Inflammatory macrophage (primary cell): ENCODE measurements at regions not wholly inside any gene's neighbourhood (a gene's known extent, or its start where the extent isn't known, plus 50 kb on each side); places are given as distances from the start of the nearest gene placed in this dataset.

Experiments used
- DNase-seq, 2 donors: peaks; one replicate each; pipeline ENCODE4 v3.0.0-alpha.2; 2020 to 2022

DNA sequence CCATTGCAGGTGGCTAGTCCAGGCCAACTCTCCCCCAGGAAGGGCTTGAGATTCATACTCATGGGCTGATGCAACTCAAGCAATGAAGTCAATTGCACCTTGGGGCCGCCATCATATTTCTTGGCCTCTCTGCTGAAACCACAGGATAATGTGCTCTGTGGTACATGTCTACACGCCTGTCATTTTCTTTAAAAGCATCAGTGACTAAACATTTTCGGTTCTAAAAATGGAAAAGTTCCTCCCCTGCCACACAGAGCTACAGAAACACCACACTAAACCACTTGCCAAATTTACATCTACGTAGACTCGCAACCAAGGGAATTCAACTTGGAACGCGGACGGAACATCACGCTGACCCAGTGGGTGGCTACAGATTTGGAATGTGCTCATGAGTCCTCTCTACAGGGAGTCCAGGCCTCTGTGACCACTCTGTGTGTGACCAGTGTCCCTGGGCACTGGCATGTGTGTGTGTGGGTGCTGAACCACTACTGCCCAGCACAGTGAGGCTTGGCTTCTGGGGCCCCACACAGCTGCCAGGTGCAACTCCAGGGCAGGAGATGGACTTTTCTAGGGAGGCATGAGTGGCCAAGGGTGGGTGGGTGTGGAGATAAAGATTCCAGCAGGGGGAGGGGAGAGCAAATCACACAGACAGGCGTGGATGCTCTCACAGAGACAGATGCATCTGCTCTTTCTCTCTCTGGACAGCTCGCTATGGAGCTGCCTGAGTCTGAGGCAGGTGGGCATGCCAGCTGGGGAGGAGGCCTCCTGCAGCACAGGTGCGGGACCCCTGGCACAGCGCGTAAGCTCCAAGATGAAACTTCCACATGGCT, 261.9 kb downstream of the CTTN start:
- DNase-seq = no peak

DNA sequence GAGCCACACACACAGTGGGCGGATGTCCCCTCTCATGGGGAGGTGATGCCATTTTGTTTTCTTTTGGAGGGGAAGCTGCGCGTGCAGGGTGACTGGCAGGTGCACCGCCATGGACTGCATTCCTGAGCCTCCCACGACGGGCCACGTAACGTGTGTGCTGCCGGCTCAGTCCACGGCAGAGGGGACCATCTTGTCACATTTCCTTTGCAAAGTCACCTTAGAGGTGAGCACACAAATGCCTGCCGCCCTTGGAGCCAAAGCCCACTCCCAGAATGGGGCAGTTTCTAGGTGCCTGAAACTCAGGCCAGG, 262.5 kb downstream of the CTTN start:
- DNase-seq = no peak

DNA sequence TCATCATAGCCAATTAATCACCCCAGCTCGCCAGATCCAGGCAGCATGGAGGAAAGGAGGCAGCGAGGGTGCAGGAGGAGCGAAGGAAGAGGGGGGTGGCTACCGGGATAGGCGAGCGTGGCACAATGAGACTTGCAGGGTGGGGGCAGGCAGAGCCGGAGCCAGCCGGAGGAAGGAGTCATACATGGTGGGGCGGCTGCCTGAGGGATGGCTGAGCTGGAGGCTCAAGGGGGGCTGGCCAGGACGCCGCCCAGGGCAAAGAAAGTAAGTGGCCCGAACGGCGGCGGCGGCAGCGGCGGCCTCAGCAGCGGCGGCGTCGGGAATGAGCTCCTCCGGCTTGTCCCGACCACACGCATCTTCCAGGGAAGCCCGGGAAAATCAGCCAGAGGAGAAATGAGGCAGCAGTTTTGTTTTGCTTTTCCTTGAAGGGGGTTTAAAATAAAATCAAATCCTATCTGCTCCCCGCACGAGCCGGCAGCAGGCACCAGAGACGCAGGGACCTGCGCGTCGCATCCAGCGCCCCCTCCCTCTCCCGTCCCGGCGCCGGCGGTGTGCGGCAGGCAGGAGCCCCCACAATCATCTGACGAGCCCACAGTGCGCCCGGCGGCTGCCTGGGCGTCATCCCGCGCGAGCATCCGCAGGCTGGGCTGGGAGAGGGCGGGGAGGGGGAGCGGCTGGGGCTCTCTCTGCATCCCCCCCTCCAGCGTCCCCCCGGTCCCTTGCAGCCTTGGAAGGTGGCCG, 263.6 kb downstream of the CTTN start:
- no peak for DNase-seq

DNA sequence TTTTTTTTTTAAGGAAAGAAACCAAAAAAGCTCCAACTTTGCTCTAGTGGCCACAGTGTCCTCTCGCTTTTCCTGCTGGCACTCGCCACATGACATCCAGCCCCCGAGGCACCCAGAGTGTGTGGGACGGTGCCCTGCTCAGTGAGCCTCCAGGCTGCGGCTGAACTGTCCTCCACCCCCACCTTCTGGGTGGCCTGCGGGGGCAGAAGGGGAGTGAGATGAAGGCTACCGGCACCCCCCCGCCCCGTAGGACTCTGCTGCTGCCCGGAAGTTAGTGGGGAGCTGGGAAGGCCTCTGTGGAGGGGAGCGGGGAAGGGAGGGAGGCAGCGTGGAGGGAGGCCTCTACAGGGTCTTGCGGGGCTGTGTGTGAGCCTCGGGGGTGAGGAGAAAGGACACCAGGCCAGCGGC, 264.4 kb downstream of the CTTN start:
- no peak for DNase-seq

DNA sequence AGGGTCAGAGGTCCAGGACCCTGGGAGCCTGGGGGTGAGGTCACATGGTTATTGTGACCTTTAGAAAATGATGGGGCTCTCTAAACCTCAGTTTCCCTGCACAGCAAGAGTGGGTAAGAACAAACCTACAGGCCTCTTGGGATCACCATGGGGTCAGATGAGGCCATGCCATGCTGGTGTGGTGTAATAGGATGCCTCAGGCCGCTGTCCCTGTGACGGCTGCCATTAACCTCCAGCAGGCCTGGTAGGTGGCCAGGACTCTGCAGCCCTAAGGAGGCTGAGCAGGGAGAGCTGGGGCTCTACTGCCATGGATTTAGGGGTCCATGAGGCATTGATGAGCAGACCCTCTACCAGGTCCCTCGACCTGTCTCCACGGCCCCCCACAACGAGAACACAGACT, 265.5 kb downstream of the CTTN start:
- no peak for DNase-seq

DNA sequence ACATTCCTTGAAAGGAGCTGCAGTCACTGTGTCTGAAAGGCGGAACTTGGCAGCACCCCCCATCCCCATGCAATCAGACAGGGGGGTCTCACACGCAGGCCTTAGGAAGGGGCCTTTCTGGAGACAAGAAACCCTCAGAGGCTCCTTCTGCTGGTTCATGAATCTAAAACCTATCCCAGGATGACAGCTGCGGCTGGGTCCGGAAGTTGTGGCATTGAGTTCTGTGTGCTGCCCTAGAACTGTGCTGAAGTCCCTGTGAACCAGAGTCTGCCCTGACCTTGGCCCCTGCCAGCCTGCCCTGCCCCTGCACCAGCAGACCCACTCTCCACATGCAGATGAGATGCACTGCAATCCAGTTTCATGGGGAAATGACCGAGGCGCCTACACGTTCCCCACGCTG, 268.0 kb downstream of the CTTN start:
- DNase-seq = no peak

DNA sequence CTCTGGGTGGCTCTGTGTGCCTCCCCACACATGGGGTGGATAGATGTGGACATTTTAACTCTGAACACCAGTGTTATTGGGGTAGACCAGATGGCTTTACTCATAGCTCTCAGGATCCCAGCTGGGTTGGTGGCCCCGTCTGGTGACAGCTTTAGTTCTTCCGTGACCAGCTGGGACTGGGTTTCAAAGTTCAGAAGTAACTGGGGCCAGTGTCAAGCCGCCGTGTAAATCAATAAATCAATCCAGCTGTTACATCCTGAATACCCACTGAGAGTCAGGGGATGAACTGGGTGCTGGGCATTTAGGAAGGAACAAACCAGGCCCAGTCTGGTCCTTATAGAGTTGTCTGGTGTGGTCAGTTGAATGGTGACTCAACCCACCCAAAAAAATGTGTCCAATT, 269.4 kb downstream of the CTTN start:
- no peak for DNase-seq

DNA sequence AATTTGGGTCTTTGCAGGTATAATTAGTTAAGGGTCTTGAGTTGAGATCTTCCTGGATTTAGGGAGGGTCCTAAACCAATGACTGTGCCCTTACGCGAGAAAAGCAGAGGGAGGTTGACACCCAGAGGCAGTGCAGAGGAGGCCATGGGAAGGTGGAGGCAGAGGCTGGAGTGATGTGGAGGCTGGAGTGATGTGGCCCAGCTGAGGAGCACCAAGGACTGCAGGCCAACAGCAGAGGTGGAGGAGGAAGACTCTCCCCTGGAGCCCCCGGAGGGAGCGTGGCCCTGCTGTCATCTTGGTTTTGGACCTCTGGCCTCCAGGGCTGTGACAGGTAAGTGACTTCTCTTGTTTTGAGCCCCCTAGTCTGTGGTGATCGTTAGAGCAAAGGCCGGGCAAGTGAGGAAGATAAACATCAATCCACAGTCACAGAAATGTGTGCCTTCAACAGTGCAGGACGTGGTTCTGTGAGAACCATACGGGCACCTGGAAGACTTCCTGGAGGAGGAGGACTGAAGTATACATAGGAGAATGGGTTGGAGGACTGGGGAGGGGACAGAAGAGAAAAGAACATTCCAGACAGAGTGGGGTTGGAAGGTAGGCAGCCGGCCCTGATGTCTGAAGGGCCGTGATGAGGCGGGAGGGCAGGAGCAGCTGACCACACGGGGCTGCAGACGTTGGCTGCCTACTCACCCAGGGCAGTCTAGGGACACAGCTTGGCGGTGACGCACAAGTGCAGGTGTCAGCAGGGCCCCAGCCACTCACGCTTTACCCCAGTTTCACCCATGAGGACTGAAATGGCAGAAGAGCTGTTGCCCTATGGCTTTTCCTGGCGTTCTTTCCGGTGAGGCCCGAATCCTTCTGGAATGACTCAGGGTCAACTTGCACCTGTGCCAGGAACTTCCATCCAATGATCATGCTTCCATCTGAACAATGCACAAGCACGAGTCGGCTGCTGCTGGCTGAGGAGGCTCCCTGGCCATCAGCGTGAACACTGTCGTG, 270.2 kb downstream of the CTTN start:
- DNase-seq = no peak

DNA sequence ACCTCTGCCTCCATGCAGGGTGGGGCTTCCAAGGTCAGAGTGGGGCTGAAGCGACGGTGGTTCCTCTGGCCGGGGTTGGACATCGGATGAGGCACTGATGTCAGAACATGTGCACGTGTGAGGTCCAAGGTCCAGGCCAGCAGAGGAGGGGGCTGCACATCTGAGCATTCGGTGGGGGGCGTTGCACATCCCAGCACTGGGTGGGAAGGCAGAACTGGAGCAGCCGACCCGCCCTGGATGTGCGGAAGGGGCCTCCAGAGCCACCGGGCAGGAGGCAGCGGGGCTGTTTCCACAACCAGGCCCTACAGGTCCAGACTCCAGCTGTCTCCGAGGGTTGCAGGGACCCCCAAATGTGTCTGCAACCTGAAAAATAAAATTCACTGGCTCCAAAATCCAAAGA, 271.0 kb downstream of the CTTN start:
- no peak for DNase-seq

DNA sequence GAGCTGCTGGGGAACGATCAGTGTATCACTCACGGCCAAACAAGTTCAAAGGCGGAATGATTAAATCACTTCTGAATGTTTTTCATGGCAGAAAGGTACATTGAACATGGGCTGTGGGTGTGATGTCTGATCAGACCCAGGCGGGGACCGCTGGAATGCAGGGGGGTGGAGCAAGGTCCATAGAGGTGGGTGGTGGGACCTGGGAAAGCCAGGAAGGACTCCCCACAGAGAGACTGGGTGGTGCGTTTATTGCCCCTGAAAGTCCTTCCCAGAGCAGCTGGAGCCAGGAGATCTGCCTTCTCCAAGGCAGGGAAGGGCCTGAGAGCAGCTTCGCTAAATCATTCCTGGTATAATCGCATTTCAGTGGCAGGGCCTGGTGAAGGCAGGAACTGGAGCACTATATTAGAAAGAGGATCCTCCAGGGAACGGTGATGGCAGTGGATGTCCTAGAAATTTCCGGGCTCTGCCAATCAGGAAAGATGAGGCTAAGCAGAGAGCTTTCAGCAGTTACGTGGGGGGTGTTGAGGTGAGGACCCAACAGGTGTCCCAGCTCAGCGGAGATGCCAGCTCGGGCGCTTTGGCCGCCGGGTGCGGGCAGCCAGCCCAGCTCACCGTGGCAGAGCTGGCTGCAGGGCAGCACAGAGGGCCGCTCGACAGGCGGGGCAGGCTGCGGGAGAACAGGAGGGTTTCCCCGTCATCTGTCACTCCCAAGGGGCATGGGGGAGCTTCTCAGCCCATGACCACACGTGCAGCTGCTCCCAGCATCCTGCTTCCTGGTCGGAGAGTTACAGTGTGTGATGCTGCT, 271.7 kb downstream of the CTTN start:
- DNase-seq = no peak

DNA sequence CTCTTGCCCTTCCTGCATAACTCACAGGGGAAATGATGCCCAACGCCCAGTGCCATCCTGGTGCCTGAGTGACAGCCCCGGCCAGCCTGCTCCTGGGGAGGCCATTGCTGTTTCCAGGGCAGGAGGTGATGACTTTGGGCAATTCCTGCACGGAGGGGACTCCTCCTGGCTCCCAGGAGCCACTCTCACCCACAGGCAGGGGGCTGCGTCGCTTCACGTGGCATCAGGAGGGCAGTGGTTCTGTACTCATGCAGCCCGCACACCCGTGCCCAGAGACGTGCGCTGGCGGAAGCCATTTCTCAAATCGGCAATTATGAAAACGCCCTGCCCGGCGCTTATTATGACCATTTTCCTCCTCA, 272.3 kb downstream of the CTTN start:
- DNase-seq = no peak

DNA sequence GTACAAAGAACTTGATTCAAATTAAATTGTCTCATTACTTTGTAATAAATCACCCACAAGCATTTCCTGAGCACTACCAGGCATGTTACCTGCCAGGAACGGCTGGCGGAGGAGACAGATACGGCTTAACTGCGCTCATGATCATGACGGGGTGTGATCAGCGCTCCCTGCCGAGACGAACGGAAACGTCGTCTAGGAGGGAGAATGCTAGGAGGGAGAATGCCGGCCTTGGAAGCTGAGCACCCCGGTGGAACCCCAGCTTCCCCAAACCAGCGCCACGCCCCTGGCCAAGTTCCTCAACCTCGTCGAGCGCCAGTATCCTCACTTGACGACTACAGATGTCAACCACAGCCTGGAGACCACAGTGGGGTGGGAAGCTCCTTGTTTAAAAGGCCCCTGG, 272.8 kb downstream of the CTTN start:
- peak; percentile 3 to 40 for DNase-seq

DNA sequence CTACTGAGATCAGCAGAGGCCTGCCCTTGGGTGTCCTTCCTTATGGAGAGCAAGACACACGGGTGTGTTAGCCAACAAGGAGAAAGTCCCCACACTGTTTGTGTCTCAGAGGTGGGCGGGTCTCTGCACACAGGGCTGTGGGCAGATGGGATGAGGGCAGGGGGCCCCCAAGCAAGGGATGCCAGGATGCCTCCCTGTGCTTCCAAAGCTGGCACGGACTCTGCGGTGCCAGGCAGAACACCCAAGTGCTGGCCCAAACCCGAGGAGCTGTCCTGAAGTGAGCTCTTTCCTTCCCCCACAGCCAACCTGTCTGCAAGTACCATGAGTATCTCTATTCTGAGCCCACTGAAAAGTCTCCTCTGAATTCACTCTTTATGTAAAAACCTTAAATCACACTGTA, 273.3 kb downstream of the CTTN start:
- no peak for DNase-seq

DNA sequence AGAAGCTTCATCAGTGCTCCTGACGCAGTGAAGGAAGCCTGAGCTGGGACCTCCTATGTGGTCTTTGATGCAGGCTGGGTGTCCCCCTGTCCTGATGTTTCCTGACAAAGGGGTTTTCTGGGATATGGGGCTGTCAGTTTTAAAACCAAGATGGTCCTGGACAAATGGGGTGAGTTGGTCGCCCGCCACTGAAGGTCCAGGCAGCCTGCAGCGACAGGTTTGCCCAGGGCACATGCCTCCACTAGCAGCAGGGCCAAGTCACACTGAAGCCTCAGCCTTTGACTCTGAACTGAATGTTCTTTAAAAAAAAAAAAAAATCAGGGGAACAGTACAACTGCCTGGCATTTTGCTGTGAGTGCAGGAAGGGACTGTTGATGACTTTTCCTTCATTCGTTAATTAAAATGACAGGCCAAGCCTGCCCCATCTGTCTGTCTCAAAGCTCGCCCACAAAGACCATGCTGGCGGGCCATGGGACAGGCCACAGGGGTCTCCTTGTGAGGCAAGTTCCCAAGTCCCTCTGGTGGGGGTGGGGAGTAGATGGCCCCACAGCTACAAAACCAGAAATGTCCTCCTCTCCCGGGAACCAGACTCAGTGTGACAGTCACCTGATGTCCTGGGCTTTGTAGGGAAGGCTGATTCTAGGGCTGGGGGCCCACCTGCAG, 274.8 kb downstream of the CTTN start:
- DNase-seq = no peak

DNA sequence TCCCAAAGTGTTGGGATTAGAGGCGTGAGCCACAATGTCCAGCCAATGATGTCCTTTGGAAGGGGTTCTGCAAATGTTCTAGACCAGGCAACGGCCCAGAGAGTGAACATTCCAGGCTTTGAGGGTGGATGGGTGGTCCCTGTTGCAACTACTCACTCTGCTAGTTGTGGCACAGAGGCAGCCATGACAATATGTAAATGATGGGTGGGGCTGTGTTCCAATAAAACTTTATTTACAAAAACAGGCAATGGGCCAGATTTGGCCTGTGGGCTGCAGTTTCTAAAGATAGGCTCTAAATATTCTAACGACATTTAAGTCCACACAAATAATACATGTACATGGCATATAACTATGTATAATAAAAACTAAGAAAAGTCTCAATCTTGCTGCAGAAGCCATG, 276.3 kb downstream of the CTTN start:
- no peak for DNase-seq

DNA sequence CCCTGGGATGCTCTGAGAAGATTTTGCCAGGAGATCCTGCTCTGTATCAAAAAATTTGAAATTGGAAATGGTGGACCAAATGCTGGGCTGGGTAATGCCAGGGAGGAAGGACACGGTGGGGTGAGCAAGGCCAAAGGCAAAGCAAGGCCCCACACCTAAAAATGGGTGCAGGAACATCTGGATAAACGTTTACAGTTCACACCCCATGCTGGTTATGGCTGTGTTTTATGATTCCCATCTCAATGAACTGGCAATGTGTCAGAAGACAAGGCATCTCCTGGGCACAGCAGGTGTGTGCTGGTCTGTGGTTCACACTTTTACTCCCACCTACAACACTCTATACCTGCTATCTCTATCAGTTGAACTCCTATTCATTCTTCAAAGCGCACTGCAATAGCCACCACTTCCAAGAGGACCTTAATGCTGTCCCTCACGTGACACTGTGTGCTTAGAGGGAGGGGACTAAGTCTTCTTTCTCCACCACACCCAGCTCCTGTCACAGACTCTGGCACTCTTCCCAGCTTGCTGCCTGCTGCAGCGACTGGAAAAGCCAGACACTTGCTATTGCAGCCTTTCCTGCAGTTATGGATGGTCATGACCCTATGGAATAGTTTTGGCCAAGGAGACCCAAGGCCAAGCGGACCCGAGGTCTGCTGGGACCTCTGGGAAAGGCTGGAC, 277.5 kb downstream of the CTTN start:
- no peak for DNase-seq

DNA sequence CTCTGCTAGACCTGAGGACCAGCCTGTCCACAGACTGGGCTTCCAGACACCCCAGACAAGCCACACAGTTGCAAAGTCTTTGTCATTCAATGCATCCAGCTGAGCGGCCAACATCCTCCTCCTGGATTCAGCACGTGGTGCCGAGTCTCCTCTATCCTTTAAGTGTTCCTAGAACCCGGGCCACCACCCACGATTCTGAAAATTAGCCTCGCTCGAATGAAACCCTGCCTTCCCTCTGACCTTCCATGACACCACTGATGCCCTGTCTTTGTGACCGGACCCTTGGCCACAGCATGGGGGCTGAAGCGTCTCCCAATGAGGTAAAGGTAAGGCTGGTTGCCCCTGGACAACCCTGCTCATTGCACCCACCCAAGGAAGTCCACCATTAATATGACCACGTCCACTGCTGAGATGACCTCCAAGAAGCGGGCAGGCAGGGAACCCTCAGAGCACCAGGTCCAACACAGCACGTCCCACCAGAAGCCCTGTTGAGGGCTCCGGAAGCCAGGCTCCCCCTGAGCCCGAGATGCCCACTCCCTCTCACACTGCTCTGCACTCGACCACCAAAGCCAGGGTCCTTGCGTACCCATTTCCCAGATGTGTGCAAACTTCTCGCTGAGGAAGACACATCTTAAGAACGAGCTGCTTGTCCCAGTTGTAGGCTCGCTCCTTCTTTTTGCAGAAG, 279.0 kb downstream of the CTTN start:
- DNase-seq = no peak

DNA sequence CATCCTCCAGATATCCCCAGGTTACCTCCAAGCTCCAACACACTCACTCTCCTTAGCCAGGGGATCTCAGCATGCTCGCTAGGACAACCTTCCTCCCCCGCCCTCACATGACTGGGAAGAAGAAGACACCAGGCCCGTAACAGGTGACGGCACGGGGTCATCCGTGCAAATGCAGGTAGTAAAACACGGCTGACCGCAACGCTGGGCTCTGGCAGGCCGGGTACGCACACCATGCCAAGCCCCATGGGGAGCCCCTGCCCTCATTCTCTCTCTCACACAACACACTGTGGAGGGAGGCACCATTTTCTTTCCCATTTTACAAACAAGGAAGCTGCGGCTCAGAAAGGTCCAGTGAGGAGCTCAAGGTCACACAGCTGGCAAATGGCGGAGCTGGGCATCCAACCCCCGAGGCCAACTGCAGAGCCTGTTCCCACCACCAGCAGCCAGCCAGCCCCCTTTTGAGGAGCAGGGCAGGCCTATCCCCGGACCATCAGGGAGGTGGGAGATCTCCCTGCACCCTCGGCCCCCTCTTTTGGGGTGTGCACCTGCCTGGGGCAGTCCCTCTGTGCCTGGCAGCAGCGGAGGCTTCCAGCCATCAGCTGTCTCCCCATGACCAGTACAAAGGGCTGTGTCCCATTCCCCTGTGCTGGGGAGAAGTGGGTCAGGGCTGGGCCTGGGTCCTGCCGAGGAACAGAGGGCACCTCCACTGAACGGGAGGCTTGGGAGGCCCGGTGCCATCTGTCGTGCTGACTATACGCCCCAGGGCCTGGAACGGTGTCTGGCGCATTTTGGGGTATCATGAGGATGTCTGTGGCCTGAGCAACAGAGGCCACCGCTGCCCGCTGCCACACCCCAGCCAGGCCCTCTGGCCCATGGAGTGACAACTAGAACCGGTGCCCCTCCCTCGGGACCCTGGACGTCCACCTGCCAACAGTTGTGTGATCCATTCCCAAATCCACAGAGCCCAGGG, 280.9 kb downstream of the CTTN start:
- DNase-seq = no peak

DNA sequence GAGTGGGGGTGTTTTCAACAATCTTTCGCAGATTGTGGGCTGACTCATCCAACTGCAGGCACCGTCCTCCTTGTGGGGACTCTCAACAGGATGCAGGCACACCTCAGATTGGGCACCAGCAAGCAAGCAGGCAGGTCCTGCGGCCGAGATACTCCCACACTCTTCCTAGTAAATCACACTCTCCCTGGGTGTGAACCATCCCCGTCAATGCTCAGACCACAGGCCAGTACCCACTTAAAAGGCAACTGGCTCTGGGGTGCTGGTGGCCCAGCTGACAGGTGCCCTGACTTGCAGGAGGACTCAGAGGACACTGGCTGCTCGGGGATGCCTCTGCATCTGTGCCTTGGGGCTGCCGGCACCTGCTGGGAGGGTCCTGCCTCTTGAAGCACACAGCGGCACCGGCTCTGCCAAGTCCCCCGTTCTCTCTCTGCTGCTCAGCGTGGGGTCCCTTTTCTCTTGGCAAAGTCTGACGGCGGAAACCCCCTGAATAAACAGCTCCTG, 282.5 kb downstream of the CTTN start:
- DNase-seq = no peak
